Endodermal cell (in vitro differentiated cells): ENCODE measurements at regions not wholly inside any gene's neighbourhood (a gene's known extent, or its start where the extent isn't known, plus 50 kb on each side); places are given as distances from the start of the nearest gene placed in this dataset.
A peak's percentile ranks its signal among the peaks of the same experiment; 100 is the strongest.

Experiments used
- DNase-seq: peaks from one replicate; pipeline ENCODE4 v3.0.0-alpha.2; 2017
- H3K27ac ChIP-seq: 2 replicates; pipeline ENCODE4 v1.5.1; 2013; ENCODE audit warnings: mild to moderate bottlenecking, low read depth, low read length, moderate library complexity
- H3K27me3 ChIP-seq: 2 replicates; pipeline ENCODE4 v1.6.1; 2013; ENCODE audit warnings: mild to moderate bottlenecking, low read length, moderate library complexity; ENCODE audit not compliant: insufficient read depth, control insufficient read depth, poor library complexity, severe bottlenecking
- H3K36me3 ChIP-seq: 2 replicates; pipeline ENCODE4 v1.7.0; 2013; ENCODE audit warnings: mild to moderate bottlenecking, low read length, moderate library complexity; ENCODE audit not compliant: control insufficient read depth, insufficient read depth
- H3K4me1 ChIP-seq: one replicate; pipeline ENCODE4 v1.7.0; 2013; ENCODE audit warnings: low read length; ENCODE audit not compliant: control insufficient read depth, insufficient read depth
- H3K4me3 ChIP-seq: 2 replicates; pipeline ENCODE4 v1.5.1; 2013; ENCODE audit warnings: mild to moderate bottlenecking, low read length, moderate library complexity
- H3K9ac ChIP-seq: 2 replicates; pipeline ENCODE4 v1.6.1; 2013; ENCODE audit warnings: mild to moderate bottlenecking, low read length, moderate library complexity; ENCODE audit not compliant: poor library complexity, severe bottlenecking; ENCODE audit errors: extremely low read depth
- H3K9me3 ChIP-seq: 2 replicates; pipeline ENCODE4 v1.6.1; 2013; ENCODE audit warnings: mild to moderate bottlenecking, low read length, moderate library complexity; ENCODE audit not compliant: control insufficient read depth
- H3K27ac Mint-ChIP-seq: 2 replicates; pipeline ENCODE4 v1.8.0; 2020; ENCODE audit warnings: mixed read lengths
- H3K27me3 Mint-ChIP-seq: 2 replicates; pipeline ENCODE4 v1.8.0; 2021; ENCODE audit warnings: mild to moderate bottlenecking, mixed read lengths; ENCODE audit not compliant: insufficient read depth
- H3K36me3 Mint-ChIP-seq: 2 replicates; pipeline ENCODE4 v1.8.0; 2020; ENCODE audit warnings: low read depth, mixed read lengths
- H3K4me1 Mint-ChIP-seq: 2 replicates; pipeline ENCODE4 v1.8.0; 2020; ENCODE audit warnings: mixed read lengths
- H3K4me3 Mint-ChIP-seq: 2 replicates; pipeline ENCODE4 v1.8.0; 2020; ENCODE audit warnings: mild to moderate bottlenecking, moderate library complexity, mixed read lengths
- H3K9me3 Mint-ChIP-seq: 2 replicates; pipeline ENCODE4 v1.8.0; 2020; ENCODE audit warnings: mild to moderate bottlenecking, mixed read lengths
- WGBS, 2 experiments: methylation state at CpG; one replicate each; pipeline versions ENCODE4 v1.1.5 to v1.1.7; 2013; ENCODE audit warnings: missing lambda C conversion rate in 2 of 2, mixed read lengths in 1 of 2; ENCODE audit not compliant: insufficient coverage in 1 of 2, insufficient read length in 1 of 2; 5-methylcytosine and 5-hydroxymethylcytosine counted together
- TF ChIP-seq, protein P1 (sequence below): fragments of 200-600 bp; sonication (generic); conservative IDR thresholded peaks from 2 replicates; pipeline ENCODE4 v1.5.0; 2021; ENCODE audit warnings: antibody characterized with exemption, mild to moderate bottlenecking

DNA sequence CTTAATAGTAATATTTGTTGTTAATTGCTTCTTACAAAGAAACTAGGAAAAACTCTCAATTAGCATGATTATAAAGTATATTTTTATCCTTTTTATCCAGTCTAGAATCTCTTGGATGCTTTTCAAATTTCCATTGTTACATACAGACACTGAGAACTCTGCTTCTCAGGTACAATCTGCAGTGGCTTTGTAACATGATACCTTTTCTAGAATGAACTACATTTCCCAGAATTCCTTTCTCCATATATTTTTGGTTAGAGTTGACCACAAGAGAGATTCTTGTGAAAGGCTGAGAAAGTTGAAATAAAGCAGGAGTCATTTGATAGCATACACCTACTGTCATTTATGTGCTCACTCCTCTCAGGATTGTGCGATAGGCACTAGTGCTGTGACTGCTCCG, 148.6 kb downstream of the SLITRK6 start:
- no peaks in the 10 kb centered on the region for H3K4me1 Mint-ChIP-seq
- no peaks in the 10 kb centered on the region for H3K27me3 ChIP-seq
- no peak overlapping the region for H3K4me3 ChIP-seq
- H3K9ac ChIP-seq: no peak overlapping the region
- no peak overlapping the region for H3K27ac ChIP-seq
- no peaks in the 10 kb centered on the region for H3K36me3 Mint-ChIP-seq
- H3K36me3 ChIP-seq: no peaks in the 10 kb centered on the region
- peaks cover 2% of the 10 kb centered on the region for H3K27me3 Mint-ChIP-seq
- no peaks in the 10 kb centered on the region for H3K4me1 ChIP-seq
- DNase-seq: no peak
- no peak overlapping the region for H3K4me3 Mint-ChIP-seq
- 80 to 99% methylated on average over 2 of the region's 2 CpGs for WGBS, 2 experiments
- no peaks in the 10 kb centered on the region for H3K9me3 ChIP-seq
- TF ChIP-seq, protein P1, sequence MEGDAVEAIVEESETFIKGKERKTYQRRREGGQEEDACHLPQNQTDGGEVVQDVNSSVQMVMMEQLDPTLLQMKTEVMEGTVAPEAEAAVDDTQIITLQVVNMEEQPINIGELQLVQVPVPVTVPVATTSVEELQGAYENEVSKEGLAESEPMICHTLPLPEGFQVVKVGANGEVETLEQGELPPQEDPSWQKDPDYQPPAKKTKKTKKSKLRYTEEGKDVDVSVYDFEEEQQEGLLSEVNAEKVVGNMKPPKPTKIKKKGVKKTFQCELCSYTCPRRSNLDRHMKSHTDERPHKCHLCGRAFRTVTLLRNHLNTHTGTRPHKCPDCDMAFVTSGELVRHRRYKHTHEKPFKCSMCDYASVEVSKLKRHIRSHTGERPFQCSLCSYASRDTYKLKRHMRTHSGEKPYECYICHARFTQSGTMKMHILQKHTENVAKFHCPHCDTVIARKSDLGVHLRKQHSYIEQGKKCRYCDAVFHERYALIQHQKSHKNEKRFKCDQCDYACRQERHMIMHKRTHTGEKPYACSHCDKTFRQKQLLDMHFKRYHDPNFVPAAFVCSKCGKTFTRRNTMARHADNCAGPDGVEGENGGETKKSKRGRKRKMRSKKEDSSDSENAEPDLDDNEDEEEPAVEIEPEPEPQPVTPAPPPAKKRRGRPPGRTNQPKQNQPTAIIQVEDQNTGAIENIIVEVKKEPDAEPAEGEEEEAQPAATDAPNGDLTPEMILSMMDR: no peak
- H3K9me3 Mint-ChIP-seq: no peaks in the 10 kb centered on the region
- H3K27ac Mint-ChIP-seq: no peak overlapping the region

DNA sequence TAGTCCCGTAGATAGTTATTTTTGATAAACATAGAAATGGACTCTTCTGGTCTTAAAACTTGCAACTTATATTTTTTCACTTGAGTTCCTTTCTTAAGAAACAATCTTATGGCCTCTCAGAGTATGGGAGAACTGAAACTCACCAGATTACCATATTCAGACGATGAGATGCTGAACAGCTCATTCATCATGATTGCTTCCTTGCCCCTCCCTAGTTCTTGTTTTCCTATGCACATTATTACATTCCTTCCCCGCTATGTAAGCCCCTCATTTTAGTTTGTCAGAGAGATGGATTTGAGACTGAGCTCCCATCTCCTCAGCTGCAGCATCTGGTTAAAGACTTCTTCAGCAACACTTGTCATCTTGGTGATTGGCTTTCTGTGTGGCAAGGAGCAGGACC, 158.5 kb downstream of the SLITRK6 start:
- no peaks in the 10 kb centered on the region for H3K4me1 Mint-ChIP-seq
- no peaks in the 10 kb centered on the region for H3K36me3 Mint-ChIP-seq
- no peak overlapping the region for H3K4me3 Mint-ChIP-seq
- no peak for DNase-seq
- no peaks in the 10 kb centered on the region for H3K9me3 ChIP-seq
- no peak overlapping the region for H3K4me3 ChIP-seq
- no peaks in the 10 kb centered on the region for H3K36me3 ChIP-seq
- peaks cover 6% of the 10 kb centered on the region for H3K9me3 Mint-ChIP-seq
- no peaks in the 10 kb centered on the region for H3K4me1 ChIP-seq
- H3K27me3 Mint-ChIP-seq: no peaks in the 10 kb centered on the region
- WGBS, 2 experiments: 91 to 100% methylated on average over 1 to 3 of the region's 3 CpGs
- no peak overlapping the region for H3K9ac ChIP-seq
- TF ChIP-seq, protein P1: no peak
- H3K27ac Mint-ChIP-seq: no peak overlapping the region
- no peaks in the 10 kb centered on the region for H3K27me3 ChIP-seq
- H3K27ac ChIP-seq: no peak overlapping the region

DNA sequence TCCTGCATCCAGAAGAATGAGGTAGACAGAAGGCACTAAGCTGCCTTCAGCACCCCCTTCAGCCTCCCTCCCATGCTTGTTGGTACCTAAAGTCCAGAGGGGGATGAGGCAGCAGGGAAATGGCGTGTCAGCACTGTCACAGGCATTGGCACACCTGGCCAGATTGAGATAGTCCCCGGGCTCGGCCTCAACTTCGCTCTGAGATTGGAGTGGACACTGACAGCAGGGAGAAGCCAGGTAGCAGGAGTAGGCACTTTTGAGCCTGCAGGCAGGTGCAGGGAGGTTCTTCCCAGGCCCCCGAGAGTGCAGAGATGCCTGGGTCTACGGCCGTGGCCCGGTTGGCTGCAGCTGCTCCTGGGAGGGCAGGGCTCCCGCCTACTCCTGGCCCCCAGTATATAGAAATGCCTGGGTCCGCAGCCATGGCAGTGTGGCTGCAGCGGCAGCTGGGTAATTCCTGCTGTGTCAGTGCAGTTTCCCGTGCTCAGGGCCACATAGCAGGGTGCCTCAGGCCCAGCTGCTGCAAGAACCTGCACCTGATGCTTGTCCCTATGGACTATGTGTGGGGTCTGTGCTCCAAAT, 160.3 kb downstream of the SLITRK6 start:
- WGBS, 2 experiments: 81 to 83% methylated on average over 6 to 12 of the region's 12 CpGs
- Mint-ChIP-seq H3K9me3 (peaks cover 6% of the 10 kb centered on the region), H3K27ac (no peak overlapping the region), H3K27me3 (no peaks in the 10 kb centered on the region), H3K4me1 (no peaks in the 10 kb centered on the region), H3K36me3 (no peaks in the 10 kb centered on the region), H3K4me3 (no peak overlapping the region)
- Histone ChIP-seq H3K4me1 (no peaks in the 10 kb centered on the region), H3K9me3 (no peaks in the 10 kb centered on the region), H3K4me3 (no peak overlapping the region), H3K36me3 (no peaks in the 10 kb centered on the region), H3K27ac (no peak overlapping the region), H3K27me3 (no peaks in the 10 kb centered on the region), H3K9ac (no peak overlapping the region)
- TF ChIP-seq, protein P1: no peak
- peak; percentile 38 for DNase-seq
